Ecto neural progenitor cell (in vitro differentiated cells): ENCODE measurements at regions not wholly inside any gene's neighbourhood (a gene's known extent, or its start where the extent isn't known, plus 50 kb on each side); places are given as distances from the start of the nearest gene placed in this dataset.
A peak's percentile ranks its signal among the peaks of the same experiment; 100 is the strongest.
"Not testable (repeated sequence)": the region's sequence is repeated elsewhere in the genome, so short reads cannot be mapped to it uniquely, and the experiment has no call there.

Experiments
- DNase-seq: peaks from one replicate; pipeline ENCODE4 v3.0.0-alpha.2; 2018; ENCODE audit warnings: low spot score

GRCh38 chr18:34942276-34942675, 98.9 kb upstream of the MAPRE2 start:
- DNase-seq = no peak

- no peak for DNase-seq
Measured at GRCh38 chr18:34942975-34943374, 98.2 kb upstream of the MAPRE2 start.

- DNase-seq = no peak
Measured at GRCh38 chr18:34943587-34943986, 97.6 kb upstream of the MAPRE2 start.

- no peak for DNase-seq
Measured at GRCh38 chr18:34947711-34948125, 93.5 kb upstream of the MAPRE2 start.

- no peak for DNase-seq
Measured at GRCh38 chr18:34951625-34952379, 89.4 kb upstream of the MAPRE2 start.

GRCh38 chr18:34953212-34953611, 88.0 kb upstream of the MAPRE2 start:
- DNase-seq = no peak

GRCh38 chr18:34955494-34955893, 85.7 kb upstream of the MAPRE2 start:
- DNase-seq = not testable (repeated sequence)

GRCh38 chr18:34956663-34957062, 84.5 kb upstream of the MAPRE2 start:
- DNase-seq = no peak

GRCh38 chr18:34957119-34957863, 83.9 kb upstream of the MAPRE2 start:
- DNase-seq = no peak

GRCh38 chr18:34957864-34958259, 83.4 kb upstream of the MAPRE2 start:
- DNase-seq = no peak

GRCh38 chr18:34959211-34959829, 81.9 kb upstream of the MAPRE2 start:
- no peak for DNase-seq

GRCh38 chr18:34959989-34960388, 81.2 kb upstream of the MAPRE2 start:
- no peak for DNase-seq

GRCh38 chr18:34965108-34965507, 76.1 kb upstream of the MAPRE2 start:
- DNase-seq = no peak

- no peak for DNase-seq
Measured at GRCh38 chr18:34965566-34965965, 75.6 kb upstream of the MAPRE2 start.

GRCh38 chr18:34970106-34970505, 71.1 kb upstream of the MAPRE2 start:
- no peak for DNase-seq

GRCh38 chr18:34971313-34971712, 69.9 kb upstream of the MAPRE2 start:
- no peak for DNase-seq

- no peak for DNase-seq
Measured at GRCh38 chr18:34972765-34973414, 68.3 kb upstream of the MAPRE2 start.

- DNase-seq = no peak
Measured at GRCh38 chr18:34976123-34976522, 65.1 kb upstream of the MAPRE2 start.

GRCh38 chr18:34976534-34976898, 64.7 kb upstream of the MAPRE2 start:
- DNase-seq = no peak

GRCh38 chr18:34976899-34977837, 64.0 kb upstream of the MAPRE2 start:
- DNase-seq = peak; percentile 87

GRCh38 chr18:34977838-34978532, 63.2 kb upstream of the MAPRE2 start:
- peak; percentile 67 for DNase-seq
